ENCODE measurements at regions not wholly inside any gene's neighbourhood (a gene's known extent, or its start where the extent isn't known, plus 50 kb on each side); places are given as distances from the start of the nearest gene placed in this dataset.

DNA sequence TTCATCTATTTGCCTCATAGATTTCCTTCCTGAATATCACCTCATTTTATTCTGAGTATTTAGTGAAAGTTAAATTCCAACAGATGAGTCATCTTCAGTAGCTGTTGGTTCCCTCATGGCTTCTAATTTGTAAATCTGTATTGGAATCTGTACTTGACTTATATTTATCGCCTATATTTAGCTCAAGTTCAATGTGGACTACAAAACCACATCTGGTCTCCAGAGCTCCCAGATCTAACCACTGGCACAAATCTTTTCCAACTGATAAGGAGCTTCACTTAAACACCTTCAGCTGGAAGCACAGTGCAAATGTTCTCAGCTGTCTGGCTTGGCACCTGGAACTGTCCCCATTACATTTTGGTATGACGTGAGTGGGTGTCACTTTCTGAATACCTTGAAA lies 82.8 kb upstream of the DSEL start:
- TF ChIP-seq, protein P1, sequence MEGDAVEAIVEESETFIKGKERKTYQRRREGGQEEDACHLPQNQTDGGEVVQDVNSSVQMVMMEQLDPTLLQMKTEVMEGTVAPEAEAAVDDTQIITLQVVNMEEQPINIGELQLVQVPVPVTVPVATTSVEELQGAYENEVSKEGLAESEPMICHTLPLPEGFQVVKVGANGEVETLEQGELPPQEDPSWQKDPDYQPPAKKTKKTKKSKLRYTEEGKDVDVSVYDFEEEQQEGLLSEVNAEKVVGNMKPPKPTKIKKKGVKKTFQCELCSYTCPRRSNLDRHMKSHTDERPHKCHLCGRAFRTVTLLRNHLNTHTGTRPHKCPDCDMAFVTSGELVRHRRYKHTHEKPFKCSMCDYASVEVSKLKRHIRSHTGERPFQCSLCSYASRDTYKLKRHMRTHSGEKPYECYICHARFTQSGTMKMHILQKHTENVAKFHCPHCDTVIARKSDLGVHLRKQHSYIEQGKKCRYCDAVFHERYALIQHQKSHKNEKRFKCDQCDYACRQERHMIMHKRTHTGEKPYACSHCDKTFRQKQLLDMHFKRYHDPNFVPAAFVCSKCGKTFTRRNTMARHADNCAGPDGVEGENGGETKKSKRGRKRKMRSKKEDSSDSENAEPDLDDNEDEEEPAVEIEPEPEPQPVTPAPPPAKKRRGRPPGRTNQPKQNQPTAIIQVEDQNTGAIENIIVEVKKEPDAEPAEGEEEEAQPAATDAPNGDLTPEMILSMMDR (IDR thresholded peaks at IDR 0.05), result no peak
- TF ChIP-seq POLR2AphosphoS5 (IDR thresholded peaks at IDR 0.05), result no peak
